PC-3 (cell line): ENCODE measurements at regions not wholly inside any gene's neighbourhood (a gene's known extent, or its start where the extent isn't known, plus 50 kb on each side); places are given as distances from the start of the nearest gene placed in this dataset.

Experiments used
- CTCF ChIP-seq: fragments of 300-600 bp; sonication (generic); conservative IDR thresholded peaks from 2 replicates; pipeline ENCODE4 v1.5.1; 2017; ENCODE audit warnings: antibody characterized with exemption, low read depth, mild to moderate bottlenecking, low read length
- EZH2 ChIP-seq: fragments of 300-600 bp; sonication (generic); IDR thresholded peaks from one replicate; pipeline ENCODE4 v1.6.1; 2017; ENCODE audit warnings: antibody characterized with exemption, mild to moderate bottlenecking, low read length; ENCODE audit not compliant: unreplicated experiment
- EZH2phosphoT487 ChIP-seq: fragments of 300-600 bp; sonication (generic); IDR thresholded peaks from 2 replicates; pipeline ENCODE4 v1.6.1; 2018; ENCODE audit warnings: mild to moderate bottlenecking, antibody characterized with exemption, low read length, borderline replicate concordance

- TF ChIP-seq EZH2 (no peak), CTCF (no peak), EZH2phosphoT487 (no peak)
Measured at GRCh38 chr12:87305481-87305880, 723.7 kb downstream of the C12orf50 start.
